OCI-LY3 (cell line): ENCODE measurements at regions not wholly inside any gene's neighbourhood (a gene's known extent, or its start where the extent isn't known, plus 50 kb on each side); places are given as distances from the start of the nearest gene placed in this dataset.

Experiments
- H2AFZ ChIP-seq: fragments of 200-600, 300-600 bp; shearing (Covaris generic); 2 replicates; pipeline ENCODE4 v1.6.0; 2014; ENCODE audit warnings: antibody characterized with exemption, low read depth, low read length
- H3K27ac ChIP-seq: fragments of 200-600, 300-600 bp; sonication (generic); 2 replicates; pipeline ENCODE4 v1.5.1; 2014; ENCODE audit warnings: mild to moderate bottlenecking, low read length, moderate library complexity, mixed read lengths
- H3K27me3 ChIP-seq: fragments of 200-600, 300-600 bp; sonication (generic); 2 replicates; pipeline ENCODE4 v1.6.1; 2014; ENCODE audit warnings: low read depth, low read length, mixed read lengths
- H3K36me3 ChIP-seq: fragments of 200-600, 300-600 bp; sonication (generic); replicated peaks from 2 replicates; pipeline ENCODE3; 2014; ENCODE audit warnings: low read depth, low read length, mixed read lengths
- H3K4me1 ChIP-seq: fragments of 300-600, 200-600 bp; sonication (generic); 2 replicates; pipeline ENCODE4 v1.6.1; 2014; ENCODE audit warnings: low read length, mixed read lengths
- H3K4me2 ChIP-seq: fragments of 200-600, 300-600 bp; sonication (generic); 2 replicates; pipeline ENCODE4 v1.6.1; 2014; ENCODE audit warnings: low read length, mixed read lengths
- H3K4me3 ChIP-seq: fragments of 300-600, 200-600 bp; sonication (generic); 2 replicates; pipeline ENCODE4 v1.5.1; 2014; ENCODE audit warnings: antibody characterized with exemption, mild to moderate bottlenecking, low read length, moderate library complexity
- H3K79me2 ChIP-seq: fragments of 300-600, 200-600 bp; shearing (Covaris generic); 2 replicates; pipeline ENCODE4 v1.6.1; 2014; ENCODE audit warnings: mild to moderate bottlenecking, low read length, mixed read lengths
- H3K9ac ChIP-seq: fragments of 300-600, 200-600 bp; shearing (Covaris generic); 2 replicates; pipeline ENCODE4 v1.6.0; 2014; ENCODE audit warnings: mild to moderate bottlenecking, low read length, moderate library complexity
- H3K9me3 ChIP-seq: fragments of 200-600, 300-600 bp; shearing (Covaris generic); 2 replicates; pipeline ENCODE4 v1.6.1; 2014; ENCODE audit warnings: low read length, mixed read lengths; ENCODE audit not compliant: insufficient read depth
- H4K20me1 ChIP-seq: fragments of 200-600, 300-600 bp; sonication (generic); 2 replicates; pipeline ENCODE4 v1.6.1; 2016; ENCODE audit warnings: low read length, mixed read lengths; ENCODE audit not compliant: insufficient read depth
- EZH2phosphoT487 ChIP-seq: fragments of 200-600 bp; shearing (Covaris generic); IDR thresholded peaks from 2 replicates; pipeline ENCODE4 v1.6.1; 2018; ENCODE audit warnings: antibody characterized with exemption, mixed run types, low read depth
- TF ChIP-seq, protein P1 (sequence below): fragments of 200-600, 300-600 bp; sonication (generic); IDR thresholded peaks from 2 replicates; pipeline ENCODE4 v1.5.1; 2014; ENCODE audit warnings: antibody characterized with exemption, low read length, low read depth

DNA sequence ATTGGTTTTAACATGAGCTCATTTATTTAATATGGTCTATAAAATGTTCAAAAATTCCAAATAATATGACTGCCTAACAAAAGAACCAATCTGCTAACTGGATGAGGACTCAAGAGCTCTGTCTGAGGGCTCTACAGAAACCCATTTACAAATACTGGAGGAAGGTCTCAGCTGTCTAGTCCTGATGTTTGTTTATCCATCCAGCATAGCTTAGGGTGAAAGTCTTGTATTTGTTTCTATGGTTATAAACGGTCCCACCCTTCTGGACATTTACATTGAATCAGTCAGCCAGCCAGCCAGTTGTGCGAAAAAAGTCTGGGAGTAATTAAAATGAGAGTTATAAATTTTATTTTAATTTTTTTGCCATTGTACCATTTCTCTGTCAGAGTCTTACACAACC lies 220.7 kb downstream of the BMP4 start:
- H3K4me2 ChIP-seq = no peak overlapping the region
- H3K4me1 ChIP-seq = no peaks in the 10 kb centered on the region
- no peak overlapping the region for H3K27ac ChIP-seq
- H3K9me3 ChIP-seq = peaks cover 3% of the 10 kb centered on the region; the same call in 1 of the 2 replicates
- H2AFZ ChIP-seq = no peak overlapping the region
- H3K9ac ChIP-seq = no peak overlapping the region
- H3K4me3 ChIP-seq = no peak overlapping the region
- no peaks in the 10 kb centered on the region for H3K36me3 ChIP-seq
- TF ChIP-seq, protein P1, sequence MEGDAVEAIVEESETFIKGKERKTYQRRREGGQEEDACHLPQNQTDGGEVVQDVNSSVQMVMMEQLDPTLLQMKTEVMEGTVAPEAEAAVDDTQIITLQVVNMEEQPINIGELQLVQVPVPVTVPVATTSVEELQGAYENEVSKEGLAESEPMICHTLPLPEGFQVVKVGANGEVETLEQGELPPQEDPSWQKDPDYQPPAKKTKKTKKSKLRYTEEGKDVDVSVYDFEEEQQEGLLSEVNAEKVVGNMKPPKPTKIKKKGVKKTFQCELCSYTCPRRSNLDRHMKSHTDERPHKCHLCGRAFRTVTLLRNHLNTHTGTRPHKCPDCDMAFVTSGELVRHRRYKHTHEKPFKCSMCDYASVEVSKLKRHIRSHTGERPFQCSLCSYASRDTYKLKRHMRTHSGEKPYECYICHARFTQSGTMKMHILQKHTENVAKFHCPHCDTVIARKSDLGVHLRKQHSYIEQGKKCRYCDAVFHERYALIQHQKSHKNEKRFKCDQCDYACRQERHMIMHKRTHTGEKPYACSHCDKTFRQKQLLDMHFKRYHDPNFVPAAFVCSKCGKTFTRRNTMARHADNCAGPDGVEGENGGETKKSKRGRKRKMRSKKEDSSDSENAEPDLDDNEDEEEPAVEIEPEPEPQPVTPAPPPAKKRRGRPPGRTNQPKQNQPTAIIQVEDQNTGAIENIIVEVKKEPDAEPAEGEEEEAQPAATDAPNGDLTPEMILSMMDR = no peak
- TF ChIP-seq EZH2phosphoT487 = no peak
- H3K27me3 ChIP-seq = no peaks in the 10 kb centered on the region
- H4K20me1 ChIP-seq = no peaks in the 10 kb centered on the region
- H3K79me2 ChIP-seq = no peaks in the 10 kb centered on the region

GRCh38 chr14:53723221-53723620 lies 233.4 kb downstream of the BMP4 start:
- no peaks in the 10 kb centered on the region for H3K27me3 ChIP-seq
- no peak overlapping the region for H3K9ac ChIP-seq
- H3K4me3 ChIP-seq = no peak overlapping the region
- no peaks in the 10 kb centered on the region for H4K20me1 ChIP-seq
- H3K79me2 ChIP-seq = no peaks in the 10 kb centered on the region
- TF ChIP-seq, protein P1 = no peak
- TF ChIP-seq EZH2phosphoT487 = no peak
- H2AFZ ChIP-seq = no peak overlapping the region
- no peak overlapping the region for H3K27ac ChIP-seq
- H3K4me2 ChIP-seq = no peak overlapping the region
- H3K9me3 ChIP-seq = peaks cover 6% of the 10 kb centered on the region; the same call in 1 of the 2 replicates
- no peaks in the 10 kb centered on the region for H3K36me3 ChIP-seq
- H3K4me1 ChIP-seq = no peaks in the 10 kb centered on the region

DNA sequence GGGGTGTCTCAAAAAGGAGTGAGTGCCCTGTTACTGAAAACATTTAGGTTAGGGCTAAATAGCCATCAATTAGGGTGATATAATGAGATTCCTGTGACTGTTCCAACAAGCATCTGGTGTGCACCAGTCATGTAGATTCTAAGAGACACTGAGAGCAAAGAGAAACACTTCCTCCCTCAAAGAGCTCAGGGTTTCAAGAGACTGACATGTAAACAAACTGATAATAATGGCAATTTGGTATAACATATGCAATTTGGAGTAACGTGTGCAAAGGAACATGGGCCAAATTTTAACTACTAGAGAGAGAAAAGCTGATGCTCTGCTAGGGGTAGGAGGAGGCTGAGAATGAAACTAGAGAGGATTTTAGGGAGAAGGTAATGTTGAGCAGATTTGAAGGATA lies 237.1 kb downstream of the BMP4 start:
- Histone ChIP-seq H3K4me2 (no peak overlapping the region), H3K27ac (no peak overlapping the region), H3K27me3 (no peaks in the 10 kb centered on the region), H3K79me2 (no peaks in the 10 kb centered on the region), H4K20me1 (no peaks in the 10 kb centered on the region), H3K9me3 (peaks cover 6% of the 10 kb centered on the region; the same call in 1 of the 2 replicates), H2AFZ (no peak overlapping the region), H3K36me3 (no peaks in the 10 kb centered on the region), H3K9ac (no peak overlapping the region), H3K4me3 (no peak overlapping the region), H3K4me1 (no peaks in the 10 kb centered on the region)
- no peak for TF ChIP-seq EZH2phosphoT487
- TF ChIP-seq, protein P1 = no peak

DNA sequence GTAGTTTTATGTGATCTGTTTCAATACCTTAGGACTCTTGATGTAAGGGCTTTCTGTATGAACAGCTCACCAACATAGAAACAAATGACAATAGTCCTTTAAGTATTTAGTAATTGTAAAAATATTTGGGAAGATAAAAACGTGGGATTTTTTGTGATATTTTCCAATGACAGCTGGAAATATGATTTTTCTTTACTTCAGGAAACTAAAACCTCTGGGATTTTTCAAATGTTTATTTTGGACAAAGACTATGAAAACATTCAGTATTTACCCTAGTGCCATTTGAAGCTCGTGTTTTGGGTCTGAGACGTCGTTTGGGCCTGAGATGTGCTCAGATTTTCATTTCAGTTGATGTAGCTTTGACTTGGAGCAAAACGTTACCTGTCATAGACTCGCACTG lies 240.0 kb downstream of the BMP4 start:
- Histone ChIP-seq H3K36me3 (no peaks in the 10 kb centered on the region), H2AFZ (no peak overlapping the region), H3K4me1 (no peaks in the 10 kb centered on the region), H3K79me2 (no peaks in the 10 kb centered on the region), H3K9ac (no peak overlapping the region), H3K9me3 (peaks cover 6% of the 10 kb centered on the region; the same call in 1 of the 2 replicates), H3K27me3 (no peaks in the 10 kb centered on the region), H4K20me1 (no peaks in the 10 kb centered on the region), H3K4me3 (no peak overlapping the region), H3K4me2 (no peak overlapping the region), H3K27ac (no peak overlapping the region)
- TF ChIP-seq, protein P1 = no peak
- no peak for TF ChIP-seq EZH2phosphoT487
